HFFc6 (cell line): ENCODE measurements at regions not wholly inside any gene's neighbourhood (a gene's known extent, or its start where the extent isn't known, plus 50 kb on each side); places are given as distances from the start of the nearest gene placed in this dataset.
"Not testable (repeated sequence)": the region's sequence is repeated elsewhere in the genome, so short reads cannot be mapped to it uniquely, and the experiment has no call there.

Experiments used
- DNase-seq: peaks from one replicate; pipeline ENCODE4 v3.0.0-alpha.2; 2018
- H3K27ac Mint-ChIP-seq: 2 replicates; pipeline ENCODE4 v1.8.0; 2020; ENCODE audit warnings: mild to moderate bottlenecking, mixed read lengths
- H3K27me3 Mint-ChIP-seq: 2 replicates; pipeline ENCODE4 v1.8.0; 2021; ENCODE audit warnings: mild to moderate bottlenecking, moderate library complexity, mixed read lengths; ENCODE audit not compliant: insufficient read depth
- H3K36me3 Mint-ChIP-seq: 2 replicates; pipeline ENCODE4 v1.8.0; 2021; ENCODE audit warnings: low read depth, mixed read lengths
- H3K4me1 Mint-ChIP-seq: 2 replicates; pipeline ENCODE4 v1.8.0; 2020; ENCODE audit warnings: low read depth, mixed read lengths
- H3K4me3 Mint-ChIP-seq: 2 replicates; pipeline ENCODE4 v1.8.0; 2020; ENCODE audit warnings: mild to moderate bottlenecking, moderate library complexity, mixed read lengths
- H3K9me3 Mint-ChIP-seq: 2 replicates; pipeline ENCODE4 v1.8.0; 2020; ENCODE audit warnings: mild to moderate bottlenecking, mixed read lengths
- CTCF ChIP-seq: fragments of 200-600 bp; sonication (generic); IDR thresholded peaks from 2 replicates; pipeline ENCODE4 v1.5.0; 2021; ENCODE audit warnings: antibody characterized with exemption, mild to moderate bottlenecking

GRCh38 chr7:113504691-113505090 is 386.3 kb upstream of the SMIM30 start:
- no peak for TF ChIP-seq CTCF
- Mint-ChIP-seq H3K27ac (no peak overlapping the region), H3K27me3 (no peaks in the 10 kb centered on the region), H3K4me1 (no peaks in the 10 kb centered on the region), H3K4me3 (no peak overlapping the region), H3K36me3 (no peaks in the 10 kb centered on the region), H3K9me3 (peaks cover 16% of the 10 kb centered on the region)
- DNase-seq = no peak

- no peak overlapping the region for H3K27ac Mint-ChIP-seq
- H3K4me3 Mint-ChIP-seq = no peak overlapping the region
- peaks cover 20% of the 10 kb centered on the region for H3K9me3 Mint-ChIP-seq
- no peak for DNase-seq
- H3K4me1 Mint-ChIP-seq = no peaks in the 10 kb centered on the region
- no peak for TF ChIP-seq CTCF
- H3K36me3 Mint-ChIP-seq = no peaks in the 10 kb centered on the region
- no peaks in the 10 kb centered on the region for H3K27me3 Mint-ChIP-seq
Observed at GRCh38 chr7:113504142-113504541, 385.8 kb upstream of the SMIM30 start.

- not testable (repeated sequence) for H3K27me3 Mint-ChIP-seq, H3K9me3 Mint-ChIP-seq, DNase-seq, H3K4me3 Mint-ChIP-seq, H3K4me1 Mint-ChIP-seq, H3K36me3 Mint-ChIP-seq, H3K27ac Mint-ChIP-seq
Observed at GRCh38 chr7:113496586-113496985, 378.2 kb upstream of the SMIM30 start.

DNA sequence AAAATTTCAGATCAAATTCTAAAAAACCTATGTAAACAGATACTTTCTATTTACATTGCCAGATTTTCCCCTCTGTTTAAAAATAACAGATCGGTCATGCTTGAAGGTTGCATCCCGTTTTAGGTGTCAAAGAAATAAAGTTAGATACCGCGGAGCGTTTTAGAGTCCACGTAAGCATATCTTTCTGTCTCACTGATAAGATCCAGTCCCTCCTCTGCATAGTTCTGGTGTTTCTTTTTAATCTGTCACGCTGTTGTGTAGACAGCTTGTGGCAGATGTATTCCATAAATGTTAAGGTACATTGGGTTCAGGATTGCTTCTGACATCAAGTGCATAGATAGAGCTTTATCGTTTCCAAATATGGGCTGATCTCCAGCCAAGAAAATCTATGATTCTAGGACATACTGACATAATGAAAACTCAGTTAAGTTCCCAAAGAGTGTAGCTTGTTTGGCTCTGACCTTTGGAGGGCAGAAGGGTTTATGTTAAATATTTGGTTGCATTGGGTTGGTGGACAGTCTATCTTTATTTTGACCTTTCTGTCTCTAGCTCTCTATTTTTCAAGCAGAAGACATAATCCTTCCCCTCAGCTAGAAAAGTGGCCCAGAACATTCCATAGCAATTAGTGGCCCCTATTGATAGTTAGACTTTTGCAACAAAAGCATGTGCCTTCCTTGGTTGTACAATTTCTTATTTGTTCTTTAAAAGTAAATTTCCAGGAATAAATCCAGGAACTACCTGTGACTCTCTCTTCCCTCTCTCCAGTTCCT is 376.6 kb upstream of the SMIM30 start:
- not testable (repeated sequence) for H3K9me3 Mint-ChIP-seq, H3K36me3 Mint-ChIP-seq, H3K4me3 Mint-ChIP-seq, H3K27me3 Mint-ChIP-seq, H3K4me1 Mint-ChIP-seq, DNase-seq, H3K27ac Mint-ChIP-seq

GRCh38 chr7:113491305-113491704 is 373.0 kb upstream of the SMIM30 start:
- no peak for TF ChIP-seq CTCF
- Mint-ChIP-seq H3K36me3 (no peaks in the 10 kb centered on the region), H3K4me1 (no peaks in the 10 kb centered on the region), H3K27ac (no peak overlapping the region), H3K9me3 (peaks cover 6% of the 10 kb centered on the region), H3K27me3 (no peaks in the 10 kb centered on the region), H3K4me3 (no peak overlapping the region)
- no peak for DNase-seq

- Mint-ChIP-seq H3K4me1 (no peaks in the 10 kb centered on the region), H3K9me3 (peaks cover 21% of the 10 kb centered on the region), H3K27ac (no peak overlapping the region), H3K27me3 (no peaks in the 10 kb centered on the region), H3K36me3 (no peaks in the 10 kb centered on the region), H3K4me3 (no peak overlapping the region)
- TF ChIP-seq CTCF = no peak
- no peak for DNase-seq
Observed at GRCh38 chr7:113487925-113488731, 369.8 kb upstream of the SMIM30 start.
